Pons (tissue), 1 donor: ENCODE measurements at regions not wholly inside any gene's neighbourhood (a gene's known extent, or its start where the extent isn't known, plus 50 kb on each side); places are given as distances from the start of the nearest gene placed in this dataset.

ENCODE experiments used
- DNase-seq: peaks from one replicate; pipeline ENCODE4 v3.0.0-alpha.2; 2016; ENCODE audit warnings: low spot score

DNA sequence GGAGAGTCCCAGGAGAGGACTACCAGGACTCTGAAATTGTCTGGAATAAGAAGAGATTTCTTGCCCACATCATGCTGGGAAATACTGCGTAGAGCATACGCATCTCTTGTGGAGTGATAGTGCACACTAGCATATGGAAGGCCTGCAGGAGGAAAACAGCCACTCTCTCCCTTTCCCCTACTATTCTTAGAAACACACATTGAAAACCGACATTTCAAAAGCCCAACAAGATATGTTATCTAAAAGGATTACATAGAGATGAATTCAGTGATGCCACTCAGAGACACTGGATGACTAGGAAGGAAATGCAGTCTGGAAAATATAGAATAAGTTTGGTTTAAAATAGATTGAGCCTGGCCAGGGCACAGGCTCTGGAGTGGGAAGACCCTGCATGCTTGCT, 388.7 kb upstream of the NBEA start:
- DNase-seq = no peak

DNA sequence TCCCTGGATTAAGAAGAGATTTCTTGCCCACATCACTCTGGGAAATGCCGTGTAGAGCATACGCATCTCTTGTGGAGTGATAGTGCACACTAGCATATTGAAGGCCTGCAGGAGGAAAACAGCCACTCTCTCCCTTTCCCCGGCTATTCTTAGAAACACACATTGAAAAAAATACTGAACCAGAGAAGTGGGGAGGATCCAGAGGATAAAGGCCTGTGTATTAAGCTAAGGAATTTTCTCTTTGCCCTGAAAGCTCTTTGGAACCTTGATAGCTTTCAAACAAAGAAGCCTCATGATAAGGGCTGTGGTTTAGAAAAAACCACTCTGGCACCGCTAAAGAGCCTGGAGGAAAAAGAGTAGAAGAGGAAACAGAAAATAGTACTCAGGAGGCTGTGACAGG, 386.1 kb upstream of the NBEA start:
- DNase-seq = no peak

DNA sequence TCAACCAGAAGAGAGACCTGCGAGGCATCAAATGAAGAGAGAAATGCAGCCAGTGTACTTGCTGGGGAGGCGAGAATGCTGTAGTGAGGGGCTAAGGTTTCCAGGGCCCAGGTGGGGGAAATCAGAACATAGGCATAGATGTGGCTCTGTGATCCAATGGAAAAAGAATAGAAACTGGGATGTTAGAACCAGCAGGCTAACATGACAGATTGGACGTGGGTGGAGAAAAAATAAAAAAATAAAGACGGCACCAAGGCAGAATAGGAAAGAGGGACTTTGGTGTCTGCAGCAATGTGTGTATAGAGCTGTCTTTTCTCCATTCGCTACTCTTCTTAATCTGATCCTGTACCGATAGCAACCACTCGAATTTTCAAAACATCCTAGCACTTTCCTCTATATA, 381.0 kb upstream of the NBEA start:
- DNase-seq = no peak

- DNase-seq = no peak
These were observed 374.5 kb upstream of the NBEA start for GRCh38 chr13:34567597-34567996.

DNA sequence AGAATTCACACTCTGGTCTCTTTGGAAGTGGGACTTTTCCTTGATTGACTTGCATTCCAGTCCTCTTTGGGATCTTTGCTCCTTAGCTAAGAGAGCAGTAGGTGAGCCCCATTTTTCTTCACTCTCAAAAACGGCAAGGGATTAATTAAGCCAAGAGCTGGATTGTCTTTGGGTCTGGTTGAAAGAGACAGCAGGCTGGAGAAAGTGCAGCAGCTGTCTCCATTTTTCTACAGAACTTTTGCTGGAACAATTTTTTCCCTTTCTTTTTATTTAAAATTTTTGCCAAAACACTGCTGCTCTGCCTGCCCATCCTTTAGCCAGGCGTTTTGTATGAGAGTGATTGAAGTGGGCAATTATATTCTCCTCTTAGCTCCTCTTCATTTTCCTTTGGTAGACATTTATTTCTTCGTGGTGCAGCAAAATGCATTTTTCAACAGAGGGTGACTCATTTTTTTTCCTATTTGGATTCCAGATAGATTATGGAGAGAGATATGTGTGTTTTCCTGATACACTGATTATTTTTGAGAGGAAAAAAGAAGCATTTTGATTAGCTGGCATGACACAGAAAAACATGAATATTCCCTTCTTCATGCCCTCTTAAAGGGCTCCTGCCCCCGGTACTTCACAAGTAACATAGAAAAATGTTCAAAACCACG, 371.2 kb upstream of the NBEA start:
- DNase-seq = no peak

- no peak for DNase-seq
These were observed 370.4 kb upstream of the NBEA start for GRCh38 chr13:34571716-34572115.

GRCh38 chr13:34577051-34577450, 365.0 kb upstream of the NBEA start:
- DNase-seq = no peak

DNA sequence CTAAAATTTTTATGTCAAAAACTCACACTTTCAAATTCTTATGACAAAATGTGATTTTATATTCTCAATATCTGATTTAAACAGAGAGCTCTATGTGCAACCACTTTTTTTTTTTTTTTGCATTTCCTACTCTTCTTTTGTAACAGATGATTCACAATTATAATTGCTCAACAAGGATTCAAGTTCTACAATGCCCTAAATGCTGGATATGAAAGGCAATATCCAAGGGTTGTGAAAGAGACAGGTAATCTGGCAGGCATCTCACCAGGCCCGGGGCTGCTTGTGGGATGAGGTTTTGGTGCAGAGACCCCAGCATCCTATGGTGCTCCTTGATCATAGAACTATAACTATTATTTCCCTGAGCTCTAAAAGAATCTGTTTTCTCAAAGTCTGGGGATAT, 363.6 kb upstream of the NBEA start:
- no peak for DNase-seq

DNA sequence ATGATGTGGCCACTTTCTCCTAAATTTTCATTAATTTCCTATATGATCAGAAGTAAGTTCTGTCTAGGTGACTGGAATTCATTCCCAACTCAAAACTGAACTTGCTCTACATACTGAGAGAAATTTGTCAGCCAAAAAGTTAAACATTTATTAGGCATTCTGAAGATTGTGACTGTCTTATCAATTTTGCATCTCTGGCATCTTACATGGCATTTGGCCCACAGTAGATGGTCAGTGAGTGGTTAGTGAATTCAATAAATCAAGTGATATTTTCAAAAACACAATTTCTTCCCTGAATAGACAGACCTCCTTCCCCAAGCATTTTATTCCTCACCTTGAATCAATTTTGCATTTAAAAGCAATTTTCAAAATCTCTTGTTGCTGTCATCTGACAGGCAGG, 363.2 kb upstream of the NBEA start:
- no peak for DNase-seq

GRCh38 chr13:34583181-34583580, 358.9 kb upstream of the NBEA start:
- no peak for DNase-seq

- DNase-seq = no peak
These were observed 354.5 kb upstream of the NBEA start for GRCh38 chr13:34587576-34587975.

GRCh38 chr13:34588362-34588761, 353.7 kb upstream of the NBEA start:
- no peak for DNase-seq

DNA sequence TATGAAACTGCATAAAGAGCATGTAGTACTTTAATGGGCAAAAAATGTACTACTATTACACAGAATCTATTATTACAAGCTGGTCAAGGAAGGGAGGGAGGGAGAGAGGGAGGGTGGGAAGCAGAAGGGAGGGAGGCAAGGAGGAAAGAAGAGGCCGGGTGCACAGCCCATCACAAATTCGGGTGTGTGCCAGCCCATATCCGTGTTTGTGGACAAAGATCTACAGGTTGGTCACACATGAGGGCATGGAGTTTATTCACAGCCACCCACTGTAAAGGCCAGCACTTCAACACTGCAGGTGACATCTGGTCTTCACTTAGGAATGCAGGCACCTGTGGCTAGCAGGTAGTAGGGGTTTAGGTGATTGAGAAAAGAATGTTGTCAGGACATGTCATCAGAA, 352.5 kb upstream of the NBEA start:
- no peak for DNase-seq

GRCh38 chr13:34591129-34591528, 350.9 kb upstream of the NBEA start:
- no peak for DNase-seq

- peak; percentile 47 for DNase-seq
These were observed 350.1 kb upstream of the NBEA start for GRCh38 chr13:34591900-34592529.

- no peak for DNase-seq
These were observed 348.4 kb upstream of the NBEA start for GRCh38 chr13:34593658-34594057.

DNA sequence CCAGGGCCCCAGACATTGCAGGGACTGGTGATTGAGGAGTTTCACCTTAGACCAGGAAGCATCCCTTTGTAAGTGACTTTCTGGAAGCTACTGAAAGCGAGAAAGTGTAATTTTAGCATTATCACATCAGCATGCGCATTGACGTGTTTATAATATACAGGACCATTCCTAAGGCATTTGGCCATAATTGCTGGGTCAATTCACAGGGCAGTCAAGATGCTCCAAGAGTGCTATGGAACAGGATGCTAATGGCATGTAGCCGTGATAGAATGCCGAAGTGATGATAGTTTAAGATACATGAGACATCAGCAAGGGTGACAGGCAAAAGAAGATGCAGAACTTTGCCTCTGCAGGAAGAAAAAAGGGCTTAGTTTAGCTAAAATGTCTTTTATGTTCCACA, 347.6 kb upstream of the NBEA start:
- no peak for DNase-seq

DNA sequence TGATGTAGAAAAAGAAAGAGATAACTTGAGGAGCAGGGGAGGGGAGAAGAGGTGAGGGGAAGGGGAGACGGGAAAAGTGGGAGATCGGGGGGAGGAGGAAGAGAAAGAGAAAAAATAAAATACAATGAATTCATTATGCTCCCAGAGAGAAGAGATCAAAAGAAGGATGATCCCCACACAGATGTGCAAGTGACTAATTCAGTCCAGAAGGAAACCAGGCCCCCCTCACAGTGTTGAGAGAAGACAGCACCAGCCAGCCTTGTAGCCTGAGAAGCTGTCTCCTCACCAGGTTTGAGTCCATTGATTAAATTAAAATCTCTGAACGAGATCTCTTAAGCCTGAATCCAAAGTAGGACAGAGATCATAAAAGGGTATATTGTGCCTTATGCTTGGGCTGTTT, 333.7 kb upstream of the NBEA start:
- no peak for DNase-seq

GRCh38 chr13:34611671-34612070, 330.4 kb upstream of the NBEA start:
- no peak for DNase-seq

GRCh38 chr13:34617473-34618083, 324.5 kb upstream of the NBEA start:
- peak; percentile 6 for DNase-seq

- DNase-seq = no peak
These were observed 323.4 kb upstream of the NBEA start for GRCh38 chr13:34618654-34619053.

GRCh38 chr13:34619326-34619725, 322.7 kb upstream of the NBEA start:
- no peak for DNase-seq

GRCh38 chr13:34620074-34620850, 321.8 kb upstream of the NBEA start:
- no peak for DNase-seq
